ENCODE measurements at regions not wholly inside any gene's neighbourhood (a gene's known extent, or its start where the extent isn't known, plus 50 kb on each side); places are given as distances from the start of the nearest gene placed in this dataset.

DNA sequence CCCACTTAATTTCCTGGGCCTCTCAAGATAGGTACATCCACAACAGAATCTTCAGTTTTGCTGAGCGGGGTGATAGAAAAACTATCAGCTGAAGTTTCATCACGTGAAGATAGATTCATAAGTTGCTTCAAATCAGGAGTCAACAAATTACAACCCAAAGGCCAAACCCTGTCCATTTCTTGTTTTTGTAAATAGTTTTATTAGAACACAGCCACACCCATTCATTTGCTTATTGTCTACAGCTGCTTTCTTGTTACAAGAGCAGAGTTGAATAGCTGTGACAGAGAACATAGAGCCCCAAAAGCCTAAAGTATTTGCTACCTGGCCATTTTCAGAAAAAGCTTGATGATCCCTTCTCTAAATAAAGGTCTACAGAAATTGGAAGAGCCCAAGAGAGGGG lies 300.1 kb upstream of the CDH5 start:
- 95% methylated on average over 2 of the region's 2 CpGs for WGBS
- no peak overlapping the region for H3K4me3 ChIP-seq (ENCODE audit: low read length in 2 of 2)
- no peaks in the 10 kb centered on the region for H3K36me3 ChIP-seq (ENCODE audit: control insufficient read depth in 2 of 2, insufficient read depth in 2 of 2, low read length in 1 of 2)
- no peak for DNase-seq (ENCODE audit: low read depth in 6 of 9, low spot score in 9 of 9)
- no peaks in the 10 kb centered on the region for H3K4me1 ChIP-seq (ENCODE audit: control insufficient read depth in 2 of 2, insufficient read depth in 2 of 2, low read length in 2 of 2)
- H3K9me3 ChIP-seq (ENCODE audit: control insufficient read depth in 2 of 2, insufficient read depth in 1 of 2, low read length in 1 of 2) = no peaks in the 10 kb centered on the region
- no peaks in the 10 kb centered on the region for H3K27me3 ChIP-seq (ENCODE audit: control insufficient read depth in 2 of 2, insufficient read depth in 1 of 2, low read length in 1 of 2)
- H3K27ac ChIP-seq (ENCODE audit: low read depth in 1 of 2, low read length in 1 of 2) = no peak overlapping the region

DNA sequence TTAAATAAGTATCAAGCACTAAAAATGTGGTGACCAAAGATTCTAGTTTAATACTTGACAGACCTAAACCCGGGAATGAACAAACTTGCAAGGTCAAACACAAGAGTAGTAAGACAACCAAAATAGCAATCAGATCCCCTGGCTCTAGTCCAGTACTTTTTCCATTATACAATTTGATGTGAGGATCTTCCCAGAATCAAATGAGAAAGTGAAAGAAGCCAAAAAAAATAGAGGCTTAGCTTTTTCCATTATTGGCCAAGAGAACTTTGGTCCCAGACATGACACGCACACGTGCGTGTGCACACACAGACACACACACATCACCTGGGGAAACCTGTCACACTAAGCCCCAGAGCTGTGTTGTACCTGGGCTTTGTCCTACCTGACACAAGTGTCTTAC lies 300.6 kb upstream of the CDH5 start:
- 90% methylated on average over 4 of the region's 4 CpGs for WGBS

DNA sequence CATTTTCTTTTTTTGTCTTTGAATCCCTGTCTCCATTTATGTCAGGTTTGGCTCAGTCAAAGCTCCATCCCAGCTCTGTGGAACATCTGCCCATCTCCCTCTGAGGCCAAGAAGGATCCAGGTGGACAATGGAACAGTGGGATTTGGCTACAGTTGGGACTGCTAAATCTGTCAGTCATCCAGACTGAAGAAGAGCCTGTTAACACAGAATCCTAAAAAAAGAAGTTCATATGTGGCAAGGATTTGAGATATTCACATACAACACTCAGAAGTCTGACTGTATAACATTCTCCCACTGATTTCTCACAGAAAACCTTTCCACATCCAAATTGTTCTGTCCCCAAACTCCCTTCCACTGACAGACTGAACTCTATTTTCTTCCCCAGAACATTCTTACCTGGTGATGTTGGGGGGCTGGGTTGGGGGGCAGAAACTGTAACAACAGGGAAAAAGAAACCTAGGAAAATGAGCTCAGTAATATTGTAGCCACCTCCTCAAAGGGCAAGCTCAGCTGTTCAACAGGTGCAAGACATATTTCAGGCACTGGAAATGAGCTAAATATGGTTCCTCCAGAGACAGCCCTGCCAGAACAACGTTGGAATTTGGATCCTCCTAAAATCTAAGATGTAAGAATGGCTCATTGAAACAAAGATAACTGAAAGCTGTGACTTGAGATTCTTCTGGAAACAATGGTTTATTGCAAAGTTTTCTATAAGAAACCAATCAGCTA lies 301.5 kb upstream of the CDH5 start:
- Histone ChIP-seq H3K27me3 (ENCODE audit: control insufficient read depth in 2 of 2, insufficient read depth in 1 of 2, low read length in 1 of 2) (no peaks in the 10 kb centered on the region), H3K36me3 (ENCODE audit: control insufficient read depth in 2 of 2, insufficient read depth in 2 of 2, low read length in 1 of 2) (no peaks in the 10 kb centered on the region), H3K27ac (ENCODE audit: low read depth in 1 of 2, low read length in 1 of 2) (no peak overlapping the region), H3K4me3 (ENCODE audit: low read length in 2 of 2) (no peak overlapping the region), H3K9me3 (ENCODE audit: control insufficient read depth in 2 of 2, insufficient read depth in 1 of 2, low read length in 1 of 2) (no peaks in the 10 kb centered on the region), H3K4me1 (ENCODE audit: control insufficient read depth in 2 of 2, insufficient read depth in 2 of 2, low read length in 2 of 2) (no peaks in the 10 kb centered on the region)
- 71% methylated on average over 1 of the region's 1 CpG for WGBS
- DNase-seq (ENCODE audit: low read depth in 6 of 9, low spot score in 9 of 9) = no peak

More for the DNA sequence above, 300.6 kb upstream of the CDH5 start:
- Histone ChIP-seq H3K4me1 (ENCODE audit: control insufficient read depth in 2 of 2, insufficient read depth in 2 of 2, low read length in 2 of 2) (no peaks in the 10 kb centered on the region), H3K4me3 (ENCODE audit: low read length in 2 of 2) (no peak overlapping the region), H3K9me3 (ENCODE audit: control insufficient read depth in 2 of 2, insufficient read depth in 1 of 2, low read length in 1 of 2) (no peaks in the 10 kb centered on the region), H3K27ac (ENCODE audit: low read depth in 1 of 2, low read length in 1 of 2) (no peak overlapping the region), H3K36me3 (ENCODE audit: control insufficient read depth in 2 of 2, insufficient read depth in 2 of 2, low read length in 1 of 2) (no peaks in the 10 kb centered on the region), H3K27me3 (ENCODE audit: control insufficient read depth in 2 of 2, insufficient read depth in 1 of 2, low read length in 1 of 2) (no peaks in the 10 kb centered on the region)
- peak in 1 of 9 donors; percentile 14 for DNase-seq (ENCODE audit: low read depth in 6 of 9, low spot score in 9 of 9)

DNA sequence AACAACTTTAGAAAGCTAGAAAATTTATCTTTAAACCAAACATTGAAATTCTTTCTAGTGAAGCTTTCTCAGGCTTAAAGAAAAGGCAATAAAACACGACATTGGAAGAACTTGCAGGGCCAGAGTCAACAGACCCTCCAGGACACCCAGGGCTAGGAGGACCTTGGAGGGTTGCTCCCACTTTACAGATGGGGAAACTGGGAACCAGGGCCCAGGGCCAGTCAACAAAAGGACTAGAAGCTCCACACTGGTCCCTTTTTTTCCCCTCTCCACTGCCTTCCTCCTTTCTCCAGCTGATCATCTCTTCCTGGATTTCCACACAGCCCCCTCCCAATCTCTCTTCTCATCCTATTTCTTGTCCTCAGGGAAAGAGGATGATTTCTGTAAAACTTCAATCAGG lies 307.7 kb upstream of the CDH5 start:
- H3K36me3 ChIP-seq (ENCODE audit: control insufficient read depth in 2 of 2, insufficient read depth in 2 of 2, low read length in 1 of 2) = no peaks in the 10 kb centered on the region
- H3K9me3 ChIP-seq (ENCODE audit: control insufficient read depth in 2 of 2, insufficient read depth in 1 of 2, low read length in 1 of 2) = no peaks in the 10 kb centered on the region
- no peaks in the 10 kb centered on the region for H3K27me3 ChIP-seq (ENCODE audit: control insufficient read depth in 2 of 2, insufficient read depth in 1 of 2, low read length in 1 of 2)
- no peak for DNase-seq (ENCODE audit: low read depth in 6 of 9, low spot score in 9 of 9)
- WGBS = 92% methylated on average over 1 of the region's 1 CpG
- H3K4me3 ChIP-seq (ENCODE audit: low read length in 2 of 2) = no peak overlapping the region
- no peak overlapping the region for H3K27ac ChIP-seq (ENCODE audit: low read depth in 1 of 2, low read length in 1 of 2)
- H3K4me1 ChIP-seq (ENCODE audit: control insufficient read depth in 2 of 2, insufficient read depth in 2 of 2, low read length in 2 of 2) = no peaks in the 10 kb centered on the region

DNA sequence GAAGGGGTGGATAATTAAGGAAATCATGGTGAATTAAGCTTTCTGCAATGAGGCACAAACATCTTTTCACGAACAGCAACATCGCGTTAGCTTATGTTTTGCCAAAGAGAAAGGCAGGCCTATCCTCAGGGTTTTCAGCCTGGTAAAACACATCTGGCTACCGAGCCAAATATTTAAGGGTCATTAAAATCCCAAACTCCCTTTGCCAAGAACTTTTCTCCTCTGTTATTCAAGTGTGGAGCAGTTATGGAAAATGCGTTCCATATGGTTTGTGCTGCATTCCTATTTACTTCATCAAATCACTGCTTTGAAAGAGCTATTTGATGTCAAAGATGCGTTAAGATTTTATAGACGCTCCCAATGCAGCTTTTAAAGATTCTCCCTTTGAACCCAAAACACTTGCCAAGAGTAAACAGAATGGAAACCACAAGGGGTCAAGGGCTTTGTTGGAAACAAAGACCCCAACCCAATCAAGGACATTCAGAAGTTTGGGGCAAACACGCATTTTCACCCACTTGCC lies 308.3 kb upstream of the CDH5 start:
- WGBS = 92% methylated on average over 8 of the region's 8 CpGs
- Histone ChIP-seq H3K4me3 (ENCODE audit: low read length in 2 of 2) (no peak overlapping the region), H3K27me3 (ENCODE audit: control insufficient read depth in 2 of 2, insufficient read depth in 1 of 2, low read length in 1 of 2) (no peaks in the 10 kb centered on the region), H3K27ac (ENCODE audit: low read depth in 1 of 2, low read length in 1 of 2) (no peak overlapping the region), H3K9me3 (ENCODE audit: control insufficient read depth in 2 of 2, insufficient read depth in 1 of 2, low read length in 1 of 2) (no peaks in the 10 kb centered on the region), H3K36me3 (ENCODE audit: control insufficient read depth in 2 of 2, insufficient read depth in 2 of 2, low read length in 1 of 2) (no peaks in the 10 kb centered on the region), H3K4me1 (ENCODE audit: control insufficient read depth in 2 of 2, insufficient read depth in 2 of 2, low read length in 2 of 2) (no peaks in the 10 kb centered on the region)
- no peak for DNase-seq (ENCODE audit: low read depth in 6 of 9, low spot score in 9 of 9)

DNA sequence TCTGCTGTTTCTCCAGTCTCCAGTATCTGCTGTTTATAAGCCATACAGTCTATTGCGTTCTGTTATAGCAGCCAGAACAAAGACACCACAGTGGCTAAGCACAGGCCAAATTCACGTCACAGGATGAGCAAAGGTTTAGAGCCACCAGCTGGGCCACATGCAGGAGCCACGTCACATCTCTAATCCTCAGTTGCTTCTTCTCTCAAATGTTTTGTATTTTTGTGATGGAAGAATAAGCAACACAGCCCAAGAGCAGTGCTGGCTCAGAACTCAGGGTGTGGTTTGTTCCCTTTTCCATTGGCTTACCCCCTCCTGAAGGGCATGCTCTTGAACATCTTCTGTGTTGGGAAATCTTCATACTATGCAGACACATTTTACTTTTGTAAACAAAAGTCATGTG lies 309.4 kb upstream of the CDH5 start:
- Histone ChIP-seq H3K4me1 (ENCODE audit: control insufficient read depth in 2 of 2, insufficient read depth in 2 of 2, low read length in 2 of 2) (no peaks in the 10 kb centered on the region), H3K9me3 (ENCODE audit: control insufficient read depth in 2 of 2, insufficient read depth in 1 of 2, low read length in 1 of 2) (no peaks in the 10 kb centered on the region), H3K36me3 (ENCODE audit: control insufficient read depth in 2 of 2, insufficient read depth in 2 of 2, low read length in 1 of 2) (no peaks in the 10 kb centered on the region), H3K4me3 (ENCODE audit: low read length in 2 of 2) (no peak overlapping the region), H3K27me3 (ENCODE audit: control insufficient read depth in 2 of 2, insufficient read depth in 1 of 2, low read length in 1 of 2) (no peaks in the 10 kb centered on the region), H3K27ac (ENCODE audit: low read depth in 1 of 2, low read length in 1 of 2) (no peak overlapping the region)
- no peak for DNase-seq (ENCODE audit: low read depth in 6 of 9, low spot score in 9 of 9)
- WGBS = 94% methylated on average over 3 of the region's 3 CpGs

DNA sequence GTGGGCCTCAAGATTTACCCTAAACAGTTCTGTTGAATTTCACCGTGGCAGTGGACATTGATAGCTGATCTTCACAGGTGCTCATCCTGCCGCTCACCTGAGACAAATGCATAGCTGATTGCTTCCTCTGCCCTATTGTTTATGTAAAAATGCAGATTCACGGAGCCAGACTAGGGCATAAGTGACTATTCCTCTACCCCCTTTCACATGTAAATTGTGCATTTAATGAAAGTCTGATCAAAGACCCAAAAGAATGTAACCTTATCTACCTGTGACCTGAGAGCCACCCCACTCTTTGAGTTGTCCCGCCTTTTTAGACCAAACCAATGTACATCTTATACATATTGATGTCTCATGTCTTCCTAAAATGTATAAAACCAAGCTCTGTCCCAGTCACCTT lies 312.4 kb upstream of the CDH5 start:
- 86% methylated on average over 4 of the region's 4 CpGs for WGBS
- H3K4me3 ChIP-seq (ENCODE audit: low read length in 2 of 2) = no peak overlapping the region
- no peaks in the 10 kb centered on the region for H3K36me3 ChIP-seq (ENCODE audit: control insufficient read depth in 2 of 2, insufficient read depth in 2 of 2, low read length in 1 of 2)

DNA sequence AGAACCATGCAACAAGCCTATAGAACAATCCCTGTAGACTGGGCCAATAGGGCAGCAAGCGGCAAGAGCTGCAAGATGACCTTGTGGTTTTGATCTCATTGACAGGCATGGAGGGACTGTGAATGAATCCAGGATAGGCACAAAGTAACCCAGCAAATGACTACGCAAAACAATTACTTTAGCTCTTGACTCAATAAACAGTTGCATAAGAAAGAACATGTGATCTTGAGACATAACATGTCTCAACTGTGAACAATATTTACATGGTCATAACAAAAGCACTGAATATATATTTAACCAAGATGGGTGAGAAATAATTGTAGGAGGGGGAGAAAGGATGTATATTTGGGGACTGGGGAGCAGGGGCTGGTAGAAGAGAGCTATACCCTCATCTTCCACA lies 313.7 kb upstream of the CDH5 start:
- Histone ChIP-seq H3K4me1 (ENCODE audit: control insufficient read depth in 2 of 2, insufficient read depth in 2 of 2, low read length in 2 of 2) (no peaks in the 10 kb centered on the region), H3K27ac (ENCODE audit: low read depth in 1 of 2, low read length in 1 of 2) (no peak overlapping the region), H3K9me3 (ENCODE audit: control insufficient read depth in 2 of 2, insufficient read depth in 1 of 2, low read length in 1 of 2) (no peaks in the 10 kb centered on the region), H3K27me3 (ENCODE audit: control insufficient read depth in 2 of 2, insufficient read depth in 1 of 2, low read length in 1 of 2) (no peaks in the 10 kb centered on the region), H3K4me3 (ENCODE audit: low read length in 2 of 2) (no peak overlapping the region), H3K36me3 (ENCODE audit: control insufficient read depth in 2 of 2, insufficient read depth in 2 of 2, low read length in 1 of 2) (no peaks in the 10 kb centered on the region)
- 98% methylated on average over 2 of the region's 2 CpGs for WGBS
- DNase-seq (ENCODE audit: low read depth in 6 of 9, low spot score in 9 of 9) = no peak

More for the DNA sequence above, 312.4 kb upstream of the CDH5 start:
- H3K27me3 ChIP-seq (ENCODE audit: control insufficient read depth in 2 of 2, insufficient read depth in 1 of 2, low read length in 1 of 2) = no peaks in the 10 kb centered on the region
- H3K4me1 ChIP-seq (ENCODE audit: control insufficient read depth in 2 of 2, insufficient read depth in 2 of 2, low read length in 2 of 2) = no peaks in the 10 kb centered on the region
- no peaks in the 10 kb centered on the region for H3K9me3 ChIP-seq (ENCODE audit: control insufficient read depth in 2 of 2, insufficient read depth in 1 of 2, low read length in 1 of 2)
- H3K27ac ChIP-seq (ENCODE audit: low read depth in 1 of 2, low read length in 1 of 2) = no peak overlapping the region
- no peak for DNase-seq (ENCODE audit: low read depth in 6 of 9, low spot score in 9 of 9)

DNA sequence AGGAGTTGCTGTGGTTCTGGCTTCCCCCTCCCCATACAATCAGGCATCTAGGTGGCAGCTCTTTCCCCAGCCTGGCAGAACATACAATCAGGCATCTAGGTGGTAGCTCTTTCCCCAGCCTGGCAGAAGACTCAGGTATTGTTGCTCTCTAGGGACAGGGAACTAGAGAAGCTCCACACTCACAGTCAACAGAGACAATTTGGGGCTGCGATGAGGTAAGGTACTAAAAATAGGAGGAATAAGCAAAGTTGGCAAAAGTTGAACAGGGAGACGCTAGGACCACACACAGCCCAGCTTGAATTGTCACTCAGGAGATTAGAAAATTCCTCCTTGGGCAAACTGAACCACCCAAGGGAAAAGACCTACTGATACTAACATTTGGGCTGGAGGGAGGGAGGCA lies 315.5 kb upstream of the CDH5 start:
- DNase-seq (ENCODE audit: low read depth in 6 of 9, low spot score in 9 of 9) = no peak
- Histone ChIP-seq H3K27me3 (ENCODE audit: control insufficient read depth in 2 of 2, insufficient read depth in 1 of 2, low read length in 1 of 2) (no peaks in the 10 kb centered on the region), H3K9me3 (ENCODE audit: control insufficient read depth in 2 of 2, insufficient read depth in 1 of 2, low read length in 1 of 2) (no peaks in the 10 kb centered on the region), H3K4me1 (ENCODE audit: control insufficient read depth in 2 of 2, insufficient read depth in 2 of 2, low read length in 2 of 2) (no peaks in the 10 kb centered on the region), H3K36me3 (ENCODE audit: control insufficient read depth in 2 of 2, insufficient read depth in 2 of 2, low read length in 1 of 2) (no peaks in the 10 kb centered on the region), H3K27ac (ENCODE audit: low read depth in 1 of 2, low read length in 1 of 2) (no peak overlapping the region), H3K4me3 (ENCODE audit: low read length in 2 of 2) (no peak overlapping the region)
- WGBS = 91% methylated on average over 2 of the region's 2 CpGs
